A673 (cell line): ENCODE measurements at regions not wholly inside any gene's neighbourhood (a gene's known extent, or its start where the extent isn't known, plus 50 kb on each side); places are given as distances from the start of the nearest gene placed in this dataset.

Experiments used
- EZH2 ChIP-seq: fragments of 200-600 bp; sonication (generic); IDR thresholded peaks from 2 replicates; pipeline ENCODE4 v1.6.1; 2017; ENCODE audit warnings: borderline replicate concordance, low read depth, mild to moderate bottlenecking, mixed read lengths, antibody characterized with exemption, low read length; ENCODE audit not compliant: poor library complexity, severe bottlenecking
- TF ChIP-seq, protein P1 (sequence below): fragments of 300-800, 200-600 bp; sonication (generic); conservative IDR thresholded peaks from 2 replicates; pipeline ENCODE4 v1.5.1; 2017; ENCODE audit warnings: low read depth, mild to moderate bottlenecking, antibody characterized with exemption, low read length, moderate library complexity, mixed read lengths

- TF ChIP-seq, protein P1, sequence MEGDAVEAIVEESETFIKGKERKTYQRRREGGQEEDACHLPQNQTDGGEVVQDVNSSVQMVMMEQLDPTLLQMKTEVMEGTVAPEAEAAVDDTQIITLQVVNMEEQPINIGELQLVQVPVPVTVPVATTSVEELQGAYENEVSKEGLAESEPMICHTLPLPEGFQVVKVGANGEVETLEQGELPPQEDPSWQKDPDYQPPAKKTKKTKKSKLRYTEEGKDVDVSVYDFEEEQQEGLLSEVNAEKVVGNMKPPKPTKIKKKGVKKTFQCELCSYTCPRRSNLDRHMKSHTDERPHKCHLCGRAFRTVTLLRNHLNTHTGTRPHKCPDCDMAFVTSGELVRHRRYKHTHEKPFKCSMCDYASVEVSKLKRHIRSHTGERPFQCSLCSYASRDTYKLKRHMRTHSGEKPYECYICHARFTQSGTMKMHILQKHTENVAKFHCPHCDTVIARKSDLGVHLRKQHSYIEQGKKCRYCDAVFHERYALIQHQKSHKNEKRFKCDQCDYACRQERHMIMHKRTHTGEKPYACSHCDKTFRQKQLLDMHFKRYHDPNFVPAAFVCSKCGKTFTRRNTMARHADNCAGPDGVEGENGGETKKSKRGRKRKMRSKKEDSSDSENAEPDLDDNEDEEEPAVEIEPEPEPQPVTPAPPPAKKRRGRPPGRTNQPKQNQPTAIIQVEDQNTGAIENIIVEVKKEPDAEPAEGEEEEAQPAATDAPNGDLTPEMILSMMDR = no peak
- no peak for TF ChIP-seq EZH2
Measured at GRCh38 chr9:30015073-30015472, 2369.4 kb upstream of the ACO1 start.
